NK-92 treated with Interleukin-12 subunit alpha and Interleukin-12 subunit beta, amount 100 ng/mL, for 24 hours (cell line): ENCODE measurements at regions not wholly inside any gene's neighbourhood (a gene's known extent, or its start where the extent isn't known, plus 50 kb on each side); places are given as distances from the start of the nearest gene placed in this dataset.

Source experiments
- DNase-seq: peaks from one replicate; lab custom pipeline; 2025; lab: John Stamatoyannopoulos, UW

- no peak for DNase-seq
These were observed 103.3 kb upstream of the BOD1 start for GRCh38 chr5:173719731-173720082.

GRCh38 chr5:173720286-173720952 is 104.0 kb upstream of the BOD1 start:
- DNase-seq = no peak

- DNase-seq = no peak
These were observed 104.6 kb upstream of the BOD1 start for GRCh38 chr5:173720953-173721600.

- no peak for DNase-seq
These were observed 105.3 kb upstream of the BOD1 start for GRCh38 chr5:173721601-173722232.

- no peak for DNase-seq
These were observed 110.6 kb upstream of the BOD1 start for GRCh38 chr5:173726846-173727557.

- no peak for DNase-seq
These were observed 111.7 kb upstream of the BOD1 start for GRCh38 chr5:173727839-173728778.

- no peak for DNase-seq
These were observed 112.8 kb upstream of the BOD1 start for GRCh38 chr5:173729079-173729765.

GRCh38 chr5:173730632-173731298 is 114.3 kb upstream of the BOD1 start:
- DNase-seq = no peak

- DNase-seq = no peak
These were observed 116.6 kb upstream of the BOD1 start for GRCh38 chr5:173733021-173733420.

GRCh38 chr5:173733425-173733824 is 117.0 kb upstream of the BOD1 start:
- no peak for DNase-seq

GRCh38 chr5:173733831-173734501 is 117.5 kb upstream of the BOD1 start:
- DNase-seq = no peak

GRCh38 chr5:173734716-173735115 is 118.3 kb upstream of the BOD1 start:
- DNase-seq = no peak

- DNase-seq = no peak
These were observed 118.7 kb upstream of the BOD1 start for GRCh38 chr5:173735184-173735583.

- DNase-seq = no peak
These were observed 119.2 kb upstream of the BOD1 start for GRCh38 chr5:173735691-173736090.

- no peak for DNase-seq
These were observed 119.9 kb upstream of the BOD1 start for GRCh38 chr5:173736374-173736773.

- DNase-seq = no peak
These were observed 120.5 kb upstream of the BOD1 start for GRCh38 chr5:173736923-173737412.

- DNase-seq = no peak
These were observed 123.3 kb upstream of the BOD1 start for GRCh38 chr5:173739741-173740140.

GRCh38 chr5:173740400-173740799 is 124.0 kb upstream of the BOD1 start:
- no peak for DNase-seq

- DNase-seq = no peak
These were observed 124.6 kb upstream of the BOD1 start for GRCh38 chr5:173741087-173741486.
